ENCODE measurements at regions not wholly inside any gene's neighbourhood (a gene's known extent, or its start where the extent isn't known, plus 50 kb on each side); places are given as distances from the start of the nearest gene placed in this dataset.

- H3K4ac ChIP-seq (ENCODE audit: low read depth in 1 of 2, low read length in 2 of 2), result no peak overlapping the region
- no peak overlapping the region for H2BK120ac ChIP-seq (ENCODE audit: low read depth, low read length)
- no peak overlapping the region for H4K91ac ChIP-seq (ENCODE audit: low read length)
- H2BK15ac ChIP-seq (ENCODE audit: low read depth, poor library complexity, severe bottlenecking), result no peak overlapping the region
- H3K9ac ChIP-seq (ENCODE audit: low read length), result no peak overlapping the region
- H3K27me3 ChIP-seq (ENCODE audit: control insufficient read depth in 1 of 2, insufficient read depth in 1 of 2, low read length in 2 of 2), result no peaks in the 10 kb centered on the region
- H3K4me1 ChIP-seq (ENCODE audit: control insufficient read depth, insufficient read depth, low read depth, low read length), result peaks cover 7% of the 10 kb centered on the region
- H3K23ac ChIP-seq (ENCODE audit: low read length in 2 of 2), result no peak overlapping the region
- no peak overlapping the region for H3K4me3 ChIP-seq (ENCODE audit: insufficient read depth in 1 of 2, low read depth in 1 of 2, low read length in 2 of 2)
- H3K9me3 ChIP-seq (ENCODE audit: control insufficient read depth, low read length), result no peaks in the 10 kb centered on the region
- no peak overlapping the region for H2AFZ ChIP-seq (ENCODE audit: low read depth, low read length)
- H3K4me2 ChIP-seq (ENCODE audit: low read length, poor library complexity, severe bottlenecking), result no peak overlapping the region
- no peak overlapping the region for H2AK5ac ChIP-seq (ENCODE audit: low read length, severe bottlenecking)
- no peak overlapping the region for H2BK12ac ChIP-seq (ENCODE audit: low read length in 2 of 2)
- WGBS, result no CpG with 5 or more reads among the region's 1 CpG
- H3K79me1 ChIP-seq (replicated peaks; ENCODE audit: low read length, poor library complexity, severe bottlenecking), result no peaks in the 10 kb centered on the region
- H3K36me3 ChIP-seq (ENCODE audit: control insufficient read depth in 1 of 2, insufficient read depth in 2 of 2, low read depth in 1 of 2, low read length in 2 of 2), result no peaks in the 10 kb centered on the region
- no peak overlapping the region for H3K27ac ChIP-seq (ENCODE audit: low read length, poor library complexity, severe bottlenecking)
- no peak overlapping the region for H3K18ac ChIP-seq (ENCODE audit: low read depth in 1 of 2, low read length in 2 of 2)
- no peak overlapping the region for H2BK5ac ChIP-seq (ENCODE audit: low read depth, low read length, poor library complexity, severe bottlenecking)
- DNase-seq, result no peak
- no peak overlapping the region for H3K14ac ChIP-seq (ENCODE audit: low read length in 2 of 2)
- no peak overlapping the region for H4K8ac ChIP-seq (ENCODE audit: low read length)
Observed at GRCh38 chr1:220331318-220331717, 59.1 kb upstream of the RAB3GAP2 start.

GRCh38 chr1:220330265-220330664 lies 58.0 kb upstream of the RAB3GAP2 start:
- Histone ChIP-seq H3K23ac (ENCODE audit: low read length in 2 of 2) (no peak overlapping the region), H2BK5ac (ENCODE audit: low read depth, low read length, poor library complexity, severe bottlenecking) (no peak overlapping the region), H2BK12ac (ENCODE audit: low read length in 2 of 2) (no peak overlapping the region), H3K9me3 (ENCODE audit: control insufficient read depth, low read length) (no peaks in the 10 kb centered on the region), H2AK5ac (ENCODE audit: low read length, severe bottlenecking) (no peak overlapping the region), H3K4me1 (ENCODE audit: control insufficient read depth, insufficient read depth, low read depth, low read length) (peaks cover 6% of the 10 kb centered on the region), H3K36me3 (ENCODE audit: control insufficient read depth in 1 of 2, insufficient read depth in 2 of 2, low read depth in 1 of 2, low read length in 2 of 2) (no peaks in the 10 kb centered on the region), H3K14ac (ENCODE audit: low read length in 2 of 2) (no peak overlapping the region), H2BK120ac (ENCODE audit: low read depth, low read length) (peak overlapping the region; percentile 61), H3K27ac (ENCODE audit: low read length, poor library complexity, severe bottlenecking) (no peak overlapping the region), H3K79me1 (replicated peaks; ENCODE audit: low read length, poor library complexity, severe bottlenecking) (no peaks in the 10 kb centered on the region), H2BK15ac (ENCODE audit: low read depth, poor library complexity, severe bottlenecking) (no peak overlapping the region), H3K27me3 (ENCODE audit: control insufficient read depth in 1 of 2, insufficient read depth in 1 of 2, low read length in 2 of 2) (no peaks in the 10 kb centered on the region), H3K18ac (ENCODE audit: low read depth in 1 of 2, low read length in 2 of 2) (no peak overlapping the region), H4K8ac (ENCODE audit: low read length) (no peak overlapping the region), H3K4me3 (ENCODE audit: insufficient read depth in 1 of 2, low read depth in 1 of 2, low read length in 2 of 2) (no peak overlapping the region), H3K4me2 (ENCODE audit: low read length, poor library complexity, severe bottlenecking) (no peak overlapping the region), H4K91ac (ENCODE audit: low read length) (no peak overlapping the region), H3K9ac (ENCODE audit: low read length) (no peak overlapping the region), H2AFZ (ENCODE audit: low read depth, low read length) (no peak overlapping the region), H3K4ac (ENCODE audit: low read depth in 1 of 2, low read length in 2 of 2) (no peak overlapping the region)
- 75% methylated on average over 1 of the region's 3 CpGs for WGBS
- DNase-seq, result peak; percentile 55

GRCh38 chr1:220327106-220327505 lies 54.9 kb upstream of the RAB3GAP2 start:
- peaks cover 8% of the 10 kb centered on the region for H3K4me1 ChIP-seq (ENCODE audit: control insufficient read depth, insufficient read depth, low read depth, low read length)
- no peak overlapping the region for H4K8ac ChIP-seq (ENCODE audit: low read length)
- no peak overlapping the region for H3K14ac ChIP-seq (ENCODE audit: low read length in 2 of 2)
- no peak overlapping the region for H3K4me2 ChIP-seq (ENCODE audit: low read length, poor library complexity, severe bottlenecking)
- no peak overlapping the region for H2BK12ac ChIP-seq (ENCODE audit: low read length in 2 of 2)
- H4K91ac ChIP-seq (ENCODE audit: low read length), result no peak overlapping the region
- H3K27ac ChIP-seq (ENCODE audit: low read length, poor library complexity, severe bottlenecking), result no peak overlapping the region
- H3K4ac ChIP-seq (ENCODE audit: low read depth in 1 of 2, low read length in 2 of 2), result no peak overlapping the region
- H3K9me3 ChIP-seq (ENCODE audit: control insufficient read depth, low read length), result no peaks in the 10 kb centered on the region
- H2AFZ ChIP-seq (ENCODE audit: low read depth, low read length), result no peak overlapping the region
- WGBS, result 76% methylated on average over 4 of the region's 6 CpGs
- no peaks in the 10 kb centered on the region for H3K79me1 ChIP-seq (replicated peaks; ENCODE audit: low read length, poor library complexity, severe bottlenecking)
- no peak for DNase-seq
- H2BK120ac ChIP-seq (ENCODE audit: low read depth, low read length), result no peak overlapping the region
- no peak overlapping the region for H3K23ac ChIP-seq (ENCODE audit: low read length in 2 of 2)
- no peak overlapping the region for H3K4me3 ChIP-seq (ENCODE audit: insufficient read depth in 1 of 2, low read depth in 1 of 2, low read length in 2 of 2)
- H2BK15ac ChIP-seq (ENCODE audit: low read depth, poor library complexity, severe bottlenecking), result no peak overlapping the region
- H2AK5ac ChIP-seq (ENCODE audit: low read length, severe bottlenecking), result no peak overlapping the region
- H3K36me3 ChIP-seq (ENCODE audit: control insufficient read depth in 1 of 2, insufficient read depth in 2 of 2, low read depth in 1 of 2, low read length in 2 of 2), result no peaks in the 10 kb centered on the region
- H3K9ac ChIP-seq (ENCODE audit: low read length), result no peak overlapping the region
- H3K27me3 ChIP-seq (ENCODE audit: control insufficient read depth in 1 of 2, insufficient read depth in 1 of 2, low read length in 2 of 2), result peaks cover 0 to under 1% of the 10 kb centered on the region in 2 experiments
- H3K18ac ChIP-seq (ENCODE audit: low read depth in 1 of 2, low read length in 2 of 2), result no peak overlapping the region
- H2BK5ac ChIP-seq (ENCODE audit: low read depth, low read length, poor library complexity, severe bottlenecking), result no peak overlapping the region

GRCh38 chr1:220326578-220326977 lies 54.3 kb upstream of the RAB3GAP2 start:
- Histone ChIP-seq H3K36me3 (ENCODE audit: control insufficient read depth in 1 of 2, insufficient read depth in 2 of 2, low read depth in 1 of 2, low read length in 2 of 2) (no peaks in the 10 kb centered on the region), H2BK15ac (ENCODE audit: low read depth, poor library complexity, severe bottlenecking) (no peak overlapping the region), H3K4me1 (ENCODE audit: control insufficient read depth, insufficient read depth, low read depth, low read length) (peaks cover 8% of the 10 kb centered on the region), H3K4me2 (ENCODE audit: low read length, poor library complexity, severe bottlenecking) (no peak overlapping the region), H3K9me3 (ENCODE audit: control insufficient read depth, low read length) (no peaks in the 10 kb centered on the region), H2AK5ac (ENCODE audit: low read length, severe bottlenecking) (no peak overlapping the region), H3K23ac (ENCODE audit: low read length in 2 of 2) (no peak overlapping the region), H3K27ac (ENCODE audit: low read length, poor library complexity, severe bottlenecking) (peak overlapping the region; percentile 27), H3K27me3 (ENCODE audit: control insufficient read depth in 1 of 2, insufficient read depth in 1 of 2, low read length in 2 of 2) (peaks cover 2 to 3% of the 10 kb centered on the region in 2 experiments), H2AFZ (ENCODE audit: low read depth, low read length) (no peak overlapping the region), H4K91ac (ENCODE audit: low read length) (no peak overlapping the region), H2BK5ac (ENCODE audit: low read depth, low read length, poor library complexity, severe bottlenecking) (no peak overlapping the region), H3K9ac (ENCODE audit: low read length) (no peak overlapping the region), H3K79me1 (replicated peaks; ENCODE audit: low read length, poor library complexity, severe bottlenecking) (no peaks in the 10 kb centered on the region), H3K4ac (ENCODE audit: low read depth in 1 of 2, low read length in 2 of 2) (no peak overlapping the region), H3K14ac (ENCODE audit: low read length in 2 of 2) (no peak overlapping the region), H2BK120ac (ENCODE audit: low read depth, low read length) (no peak overlapping the region), H3K18ac (ENCODE audit: low read depth in 1 of 2, low read length in 2 of 2) (no peak overlapping the region), H3K4me3 (ENCODE audit: insufficient read depth in 1 of 2, low read depth in 1 of 2, low read length in 2 of 2) (no peak overlapping the region), H2BK12ac (ENCODE audit: low read length in 2 of 2) (no peak overlapping the region), H4K8ac (ENCODE audit: low read length) (no peak overlapping the region)
- WGBS, result 78% methylated on average over 2 of the region's 2 CpGs
- peak; percentile 21 for DNase-seq
